ENCODE measurements at regions not wholly inside any gene's neighbourhood (a gene's known extent, or its start where the extent isn't known, plus 50 kb on each side); places are given as distances from the start of the nearest gene placed in this dataset.
"Not testable (repeated sequence)": the region's sequence is repeated elsewhere in the genome, so short reads cannot be mapped to it uniquely, and the experiment has no call there.

- H3K4me1 Mint-ChIP-seq, POLR2A ChIA-PET, H3K9me3 Mint-ChIP-seq, H3K4me3 Mint-ChIP-seq, H3K36me3 Mint-ChIP-seq, H3K27me3 Mint-ChIP-seq, H3K27ac Mint-ChIP-seq, ATAC-seq: not testable (repeated sequence)
- DNase-seq: peak in 1 of 10 donors; percentile 52
These were observed 93.5 kb downstream of the PLXNA1 start for GRCh38 chr3:127076166-127076992.

DNA sequence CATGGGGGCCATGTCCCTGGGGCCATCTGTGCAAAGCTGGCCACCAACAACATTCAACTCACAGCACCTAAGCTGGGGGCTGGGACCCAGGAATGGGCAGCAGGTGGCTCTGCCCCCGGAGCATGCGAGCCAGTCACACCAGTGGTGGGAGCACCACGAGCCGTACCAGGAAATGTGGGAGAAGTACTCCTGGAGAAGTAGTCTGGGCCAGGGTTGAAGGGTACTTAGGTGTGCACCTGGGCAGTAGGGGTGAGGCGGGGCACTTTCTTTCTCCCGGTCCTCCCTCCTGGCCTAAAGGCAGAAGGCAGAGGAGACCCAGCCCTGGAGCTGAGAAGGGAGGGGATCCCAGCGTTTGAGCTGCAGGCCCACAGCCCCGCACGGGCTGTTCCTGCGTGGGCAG is 94.2 kb downstream of the PLXNA1 start:
- POLR2A ChIA-PET: no interaction called here
- no peak for ATAC-seq
- no peak overlapping the region for H3K4me3 Mint-ChIP-seq
- peak in 1 of 10 donors; percentile 22 for DNase-seq
- no peak overlapping the region for H3K27ac Mint-ChIP-seq
- no peaks in the 10 kb centered on the region for H3K27me3 Mint-ChIP-seq
- H3K4me1 Mint-ChIP-seq: peaks cover 0 to 4% (median 0%) of the 10 kb centered on the region in 4 donors
- H3K9me3 Mint-ChIP-seq: no peaks in the 10 kb centered on the region
- no peaks in the 10 kb centered on the region for H3K36me3 Mint-ChIP-seq

DNA sequence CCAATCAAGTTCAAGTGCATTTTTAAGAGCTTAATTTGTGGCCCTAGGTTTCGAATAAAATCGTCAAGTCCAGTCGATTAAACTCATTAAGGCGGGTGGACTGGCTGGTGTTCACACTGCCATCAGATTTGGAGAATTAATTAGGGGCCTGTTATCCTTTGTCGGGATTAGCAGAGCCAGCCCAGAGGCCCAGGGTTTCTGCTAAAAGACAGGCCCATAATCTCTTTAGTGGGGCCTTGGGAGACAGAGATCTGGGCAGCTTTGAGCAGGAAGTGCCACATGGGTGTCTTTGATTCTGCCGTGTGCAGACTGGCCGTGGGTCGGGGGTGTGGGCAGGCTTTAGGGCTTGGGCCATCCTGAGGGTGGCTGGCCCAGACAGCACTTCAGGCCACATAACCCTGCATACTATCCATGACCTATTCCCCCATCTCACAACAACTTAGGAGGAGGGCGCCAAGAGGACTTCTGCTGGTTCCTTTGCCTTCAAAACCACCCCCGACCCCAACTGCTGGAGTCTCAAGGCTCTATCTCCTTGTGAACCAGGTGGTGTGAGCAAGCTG is 94.7 kb downstream of the PLXNA1 start:
- DNase-seq: peak in 1 of 10 donors; percentile 37
- POLR2A ChIA-PET: no interaction called here
- H3K4me1 Mint-ChIP-seq: peaks cover 0 to 4% (median 0%) of the 10 kb centered on the region in 4 donors
- no peaks in the 10 kb centered on the region for H3K9me3 Mint-ChIP-seq
- no peak overlapping the region for H3K4me3 Mint-ChIP-seq
- H3K36me3 Mint-ChIP-seq: no peaks in the 10 kb centered on the region
- no peak overlapping the region for H3K27ac Mint-ChIP-seq
- no peaks in the 10 kb centered on the region for H3K27me3 Mint-ChIP-seq
- ATAC-seq: no peak

- Mint-ChIP-seq H3K9me3 (no peaks in the 10 kb centered on the region), H3K36me3 (no peaks in the 10 kb centered on the region), H3K4me3 (no peak overlapping the region), H3K27ac (no peak overlapping the region), H3K4me1 (peaks cover 0 to 4% (median 0%) of the 10 kb centered on the region in 4 donors), H3K27me3 (no peaks in the 10 kb centered on the region)
- ATAC-seq: no peak
- POLR2A ChIA-PET: no interaction called here
- DNase-seq: peak in 1 of 10 donors; percentile 48
These were observed 95.7 kb downstream of the PLXNA1 start for GRCh38 chr3:127078626-127079025.

DNA sequence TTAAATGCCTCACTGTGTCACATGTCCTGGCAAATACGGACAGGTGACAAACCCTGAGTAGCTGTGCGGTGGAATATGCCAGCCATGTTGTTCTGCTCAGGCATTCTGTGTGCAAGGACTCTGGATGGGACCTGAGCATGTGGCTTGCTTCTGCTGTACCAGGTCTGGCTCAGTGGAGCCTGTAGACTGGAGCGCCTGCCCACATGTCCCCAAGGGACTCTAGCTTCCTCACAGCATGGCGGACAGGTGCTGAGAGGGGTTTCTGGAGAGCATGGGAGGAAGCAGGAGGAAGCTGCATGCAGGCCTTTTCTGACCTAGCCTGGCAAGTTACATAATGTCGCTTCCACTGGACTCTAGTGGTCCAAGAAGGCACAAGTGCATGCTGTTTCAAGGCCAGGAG is 96.3 kb downstream of the PLXNA1 start:
- no peaks in the 10 kb centered on the region for H3K36me3 Mint-ChIP-seq
- ATAC-seq (no peak), DNase-seq (peak in 1 of 10 donors; percentile 21)
- H3K4me3 Mint-ChIP-seq: no peak overlapping the region
- H3K27me3 Mint-ChIP-seq: no peaks in the 10 kb centered on the region
- H3K9me3 Mint-ChIP-seq: no peaks in the 10 kb centered on the region
- peaks cover 0 to 4% (median 0%) of the 10 kb centered on the region in 4 donors for H3K4me1 Mint-ChIP-seq
- H3K27ac Mint-ChIP-seq: no peak overlapping the region
- POLR2A ChIA-PET: no interaction called here

GRCh38 chr3:127081001-127081720 is 98.2 kb downstream of the PLXNA1 start:
- Mint-ChIP-seq H3K27me3 (no peaks in the 10 kb centered on the region), H3K4me1 (no peaks in the 10 kb centered on the region), H3K36me3 (no peaks in the 10 kb centered on the region), H3K27ac (no peak overlapping the region), H3K4me3 (no peak overlapping the region), H3K9me3 (no peaks in the 10 kb centered on the region)
- peak in 1 of 10 donors; percentile 8 for DNase-seq
- ATAC-seq: no peak
- POLR2A ChIA-PET: no interaction called here

DNA sequence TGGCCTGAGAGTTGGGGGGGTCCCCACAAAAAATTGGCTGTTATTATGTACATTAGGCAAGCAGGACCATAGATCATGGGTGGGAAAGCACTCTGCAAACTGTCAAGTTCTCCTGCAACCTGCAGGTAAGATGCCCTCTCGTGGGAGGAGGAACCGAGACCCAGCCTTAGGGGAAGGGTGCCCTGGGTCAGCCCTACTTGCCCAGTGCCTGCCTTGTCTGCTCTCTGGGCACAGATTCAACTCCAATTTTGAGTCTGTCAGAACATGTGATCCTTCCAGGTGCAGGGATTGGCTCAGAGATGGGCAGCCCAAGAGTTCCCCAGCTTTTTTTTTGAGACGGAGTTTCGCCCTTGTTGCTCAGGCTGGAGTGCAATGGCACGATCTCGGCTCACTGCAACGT is 99.2 kb downstream of the PLXNA1 start:
- ATAC-seq: no peak
- Mint-ChIP-seq H3K4me1 (no peaks in the 10 kb centered on the region), H3K9me3 (no peaks in the 10 kb centered on the region), H3K36me3 (no peaks in the 10 kb centered on the region), H3K27me3 (no peaks in the 10 kb centered on the region), H3K4me3 (no peak overlapping the region), H3K27ac (no peak overlapping the region)
- POLR2A ChIA-PET: no interaction called here
- peak in 1 of 10 donors; percentile 38 for DNase-seq

DNA sequence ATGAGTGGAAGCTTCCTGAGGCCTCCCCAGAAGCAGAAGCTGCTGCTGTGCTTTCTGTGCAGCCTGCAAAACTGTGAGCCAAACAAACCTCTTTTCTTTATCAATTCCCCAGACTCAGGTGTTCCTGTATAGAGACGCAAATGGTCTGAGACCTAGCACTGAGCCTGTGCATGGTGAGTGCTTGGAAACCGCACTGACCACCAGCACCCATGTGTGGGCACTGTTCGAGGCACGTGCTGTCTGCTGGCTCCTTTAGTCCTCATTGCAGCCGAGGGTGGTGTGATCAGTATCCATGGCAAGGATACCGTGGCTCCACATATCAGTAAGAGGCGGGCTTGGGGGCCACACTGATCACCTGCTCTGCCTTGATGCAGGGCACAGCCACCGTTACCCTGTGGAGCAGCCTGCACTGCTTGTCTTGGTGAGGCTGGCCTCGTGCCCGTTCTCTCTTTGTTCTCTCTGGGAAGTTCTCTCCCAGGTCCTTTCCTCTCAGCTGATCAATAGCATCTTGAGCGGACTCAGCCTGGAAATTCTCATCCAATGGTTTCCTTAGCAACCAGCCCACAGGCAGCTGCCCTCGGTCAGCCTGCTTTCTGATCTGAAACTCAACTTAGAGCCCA is 101.0 kb downstream of the PLXNA1 start:
- H3K4me3 Mint-ChIP-seq: no peak overlapping the region
- POLR2A ChIA-PET: no interaction called here
- H3K27me3 Mint-ChIP-seq: no peaks in the 10 kb centered on the region
- ATAC-seq: no peak
- DNase-seq: peak in 1 of 10 donors; percentile 40
- H3K36me3 Mint-ChIP-seq: no peaks in the 10 kb centered on the region
- no peaks in the 10 kb centered on the region for H3K4me1 Mint-ChIP-seq
- H3K27ac Mint-ChIP-seq: no peak overlapping the region
- H3K9me3 Mint-ChIP-seq: no peaks in the 10 kb centered on the region

DNA sequence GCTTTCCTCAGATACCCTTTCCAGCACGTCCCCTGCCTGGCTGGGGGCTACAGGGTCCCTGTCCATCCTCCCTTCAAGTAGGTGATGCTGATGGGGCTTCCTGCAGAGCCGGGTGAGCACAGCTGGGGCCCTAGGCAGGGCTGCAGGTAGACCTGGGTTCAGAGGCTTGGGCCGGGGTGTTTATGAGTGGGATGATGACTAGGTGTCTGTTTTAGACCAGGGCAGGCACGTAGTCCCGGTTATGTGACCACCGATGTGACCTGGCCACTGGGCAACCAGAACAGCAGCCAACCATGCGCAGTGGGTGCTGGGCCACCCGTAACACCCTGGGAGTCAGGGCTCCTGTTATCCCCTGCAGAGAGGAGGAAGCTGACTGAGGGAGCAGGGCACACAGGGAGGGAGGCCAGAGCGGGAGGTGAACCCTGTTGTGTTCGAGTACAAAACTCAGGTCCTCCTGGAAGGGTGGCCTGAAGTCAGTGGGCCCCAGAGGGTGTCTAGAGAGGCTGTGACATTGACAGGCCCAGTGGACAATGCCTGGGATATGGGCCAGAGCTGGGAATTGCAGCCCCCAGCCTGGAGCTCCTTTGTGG is 101.6 kb downstream of the PLXNA1 start:
- Mint-ChIP-seq H3K4me3 (no peak overlapping the region), H3K27ac (no peak overlapping the region), H3K4me1 (no peaks in the 10 kb centered on the region), H3K9me3 (no peaks in the 10 kb centered on the region), H3K36me3 (no peaks in the 10 kb centered on the region), H3K27me3 (peaks cover 0 to 5% (median 2%) of the 10 kb centered on the region in 5 donors)
- no peak for DNase-seq
- ATAC-seq: no peak
- POLR2A ChIA-PET: no interaction called here

DNA sequence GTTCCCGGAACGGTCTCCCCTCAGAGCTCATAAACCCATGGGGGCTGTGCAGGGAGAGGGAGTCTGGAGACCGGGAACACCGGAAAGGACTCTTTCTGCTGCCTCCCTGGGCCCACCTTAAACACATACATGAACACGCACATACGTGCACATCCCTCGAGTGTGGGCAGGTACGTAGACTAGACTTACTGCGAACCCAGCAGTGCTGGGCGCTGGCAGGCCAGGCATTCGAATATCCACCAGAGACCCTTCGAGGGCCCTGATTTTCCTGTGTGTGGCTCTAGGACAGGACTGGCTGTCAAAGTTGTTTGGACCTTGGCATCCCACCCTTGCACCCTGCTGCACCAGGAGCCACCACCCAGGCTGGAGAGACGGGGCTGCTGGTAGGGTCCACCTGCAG is 102.7 kb downstream of the PLXNA1 start:
- Mint-ChIP-seq H3K36me3 (no peaks in the 10 kb centered on the region), H3K4me1 (no peaks in the 10 kb centered on the region), H3K4me3 (no peak overlapping the region), H3K27ac (no peak overlapping the region), H3K9me3 (no peaks in the 10 kb centered on the region), H3K27me3 (peaks cover 2 to 9% (median 5%) of the 10 kb centered on the region in 5 donors)
- POLR2A ChIA-PET: no interaction called here
- DNase-seq (no peak), ATAC-seq (no peak)

GRCh38 chr3:127086591-127086990 is 103.7 kb downstream of the PLXNA1 start:
- H3K36me3 Mint-ChIP-seq, POLR2A ChIA-PET, ATAC-seq, H3K27ac Mint-ChIP-seq, DNase-seq, H3K4me3 Mint-ChIP-seq, H3K4me1 Mint-ChIP-seq, H3K9me3 Mint-ChIP-seq: not testable (repeated sequence)
- H3K27me3 Mint-ChIP-seq: peaks cover 2 to 12% (median 5%) of the 10 kb centered on the region in 5 donors

DNA sequence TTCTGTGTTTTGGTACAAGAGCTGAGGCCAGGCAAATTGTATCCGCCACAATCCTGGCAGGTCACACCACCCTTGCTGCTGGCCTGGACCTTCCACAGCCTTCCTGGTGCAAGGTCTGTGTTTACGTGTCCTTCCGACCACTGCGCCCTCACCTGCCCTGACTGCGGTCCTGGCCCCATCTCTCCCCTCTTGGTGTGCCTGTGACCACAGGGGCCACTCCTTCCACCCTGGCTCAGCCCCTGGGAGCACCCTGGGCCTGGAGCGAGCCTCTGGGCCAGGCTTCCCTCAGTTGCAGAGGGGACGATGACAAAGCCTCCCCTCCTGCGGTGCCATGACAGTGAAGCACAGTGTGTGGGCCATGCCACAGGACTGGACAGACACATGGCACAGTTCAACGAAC is 104.5 kb downstream of the PLXNA1 start:
- Mint-ChIP-seq H3K4me1 (no peaks in the 10 kb centered on the region), H3K27ac (no peak overlapping the region), H3K4me3 (no peak overlapping the region), H3K36me3 (no peaks in the 10 kb centered on the region), H3K9me3 (no peaks in the 10 kb centered on the region), H3K27me3 (peaks cover 2 to 17% (median 5%) of the 10 kb centered on the region in 5 donors)
- ATAC-seq: no peak
- peak in 1 of 10 donors; percentile 28 for DNase-seq
- POLR2A ChIA-PET: no interaction called here

Data from naive thymus-derived CD8-positive, alpha-beta T cell (primary cell).